ENCODE measurements at regions not wholly inside any gene's neighbourhood (a gene's known extent, or its start where the extent isn't known, plus 50 kb on each side); places are given as distances from the start of the nearest gene placed in this dataset.

DNA sequence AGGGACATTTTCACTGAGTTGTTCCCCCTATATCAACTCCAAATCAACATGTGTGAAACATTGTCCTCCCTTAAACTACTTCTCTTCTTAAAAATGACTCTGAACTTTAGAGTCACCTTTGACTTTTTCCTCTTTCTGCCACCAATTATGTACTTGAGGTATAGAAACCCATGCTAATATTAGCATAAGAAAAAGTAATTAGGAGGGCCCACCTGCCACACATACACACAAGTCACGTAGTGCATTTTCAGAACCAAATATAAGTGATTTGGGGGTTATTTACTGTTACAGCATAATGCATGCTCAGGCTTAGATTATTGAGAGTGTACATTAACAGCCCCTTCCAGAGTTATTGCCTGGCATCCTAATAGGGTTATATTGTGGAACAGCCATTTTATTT is 432.7 kb downstream of the ZIC3 start:
- H3K4me1 ChIP-seq, result no peaks in the 10 kb centered on the region
- no peaks in the 10 kb centered on the region for H3K27me3 ChIP-seq
- no peak for DNase-seq
- H3K4me3 ChIP-seq (ENCODE audit: low read depth, low read length), result no peak overlapping the region
- H3K9me3 ChIP-seq, result no peaks in the 10 kb centered on the region
- TF ChIP-seq, protein P1, sequence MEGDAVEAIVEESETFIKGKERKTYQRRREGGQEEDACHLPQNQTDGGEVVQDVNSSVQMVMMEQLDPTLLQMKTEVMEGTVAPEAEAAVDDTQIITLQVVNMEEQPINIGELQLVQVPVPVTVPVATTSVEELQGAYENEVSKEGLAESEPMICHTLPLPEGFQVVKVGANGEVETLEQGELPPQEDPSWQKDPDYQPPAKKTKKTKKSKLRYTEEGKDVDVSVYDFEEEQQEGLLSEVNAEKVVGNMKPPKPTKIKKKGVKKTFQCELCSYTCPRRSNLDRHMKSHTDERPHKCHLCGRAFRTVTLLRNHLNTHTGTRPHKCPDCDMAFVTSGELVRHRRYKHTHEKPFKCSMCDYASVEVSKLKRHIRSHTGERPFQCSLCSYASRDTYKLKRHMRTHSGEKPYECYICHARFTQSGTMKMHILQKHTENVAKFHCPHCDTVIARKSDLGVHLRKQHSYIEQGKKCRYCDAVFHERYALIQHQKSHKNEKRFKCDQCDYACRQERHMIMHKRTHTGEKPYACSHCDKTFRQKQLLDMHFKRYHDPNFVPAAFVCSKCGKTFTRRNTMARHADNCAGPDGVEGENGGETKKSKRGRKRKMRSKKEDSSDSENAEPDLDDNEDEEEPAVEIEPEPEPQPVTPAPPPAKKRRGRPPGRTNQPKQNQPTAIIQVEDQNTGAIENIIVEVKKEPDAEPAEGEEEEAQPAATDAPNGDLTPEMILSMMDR (IDR thresholded peaks at IDR 0.05; ENCODE audit: low read depth, low read length), result no peak
- no peaks in the 10 kb centered on the region for H3K36me3 ChIP-seq

DNA sequence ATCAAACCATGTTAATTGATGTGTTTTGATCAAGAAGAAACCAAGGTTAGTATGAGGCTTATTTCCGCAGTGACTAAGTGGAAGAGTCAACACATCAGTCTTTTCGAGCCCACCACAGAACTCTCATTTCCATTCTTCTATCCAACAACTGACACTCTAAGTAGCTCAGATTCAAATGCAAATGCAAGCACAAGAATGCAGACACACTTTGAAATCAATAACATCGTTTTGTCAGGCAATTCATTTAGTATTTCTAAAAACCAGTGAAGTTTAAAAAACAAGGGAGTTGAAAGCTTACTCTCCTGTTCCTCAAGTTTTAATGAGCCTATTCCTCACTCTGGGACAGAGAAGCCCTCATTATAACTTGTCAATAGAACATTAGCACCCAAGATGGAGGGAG is 433.1 kb downstream of the ZIC3 start:
- no peaks in the 10 kb centered on the region for H3K4me1 ChIP-seq
- no peaks in the 10 kb centered on the region for H3K27me3 ChIP-seq
- H3K9me3 ChIP-seq, result no peaks in the 10 kb centered on the region
- H3K4me3 ChIP-seq (ENCODE audit: low read depth, low read length), result no peak overlapping the region
- no peaks in the 10 kb centered on the region for H3K36me3 ChIP-seq
- no peak for DNase-seq
- TF ChIP-seq, protein P1 (IDR thresholded peaks at IDR 0.05; ENCODE audit: low read depth, low read length), result no peak

DNA sequence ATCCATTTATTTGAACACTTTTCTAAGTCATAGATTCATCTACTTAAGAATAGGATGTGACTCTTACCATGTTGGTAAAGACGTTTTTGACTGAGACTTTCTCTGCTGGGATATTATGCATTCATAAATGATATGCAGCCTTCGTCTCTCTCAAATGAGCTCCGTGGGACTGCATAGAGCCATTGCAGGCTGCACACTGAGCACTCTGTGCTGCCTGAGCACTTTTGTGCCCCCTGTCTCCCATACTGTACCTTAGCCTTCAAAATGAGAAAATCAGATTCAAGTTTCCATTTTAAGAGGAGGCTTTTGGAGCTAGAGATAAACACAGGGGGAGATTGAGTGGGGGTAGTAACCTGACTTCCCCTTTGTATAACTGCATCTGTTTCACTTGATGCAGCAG is 433.6 kb downstream of the ZIC3 start:
- Histone ChIP-seq H3K27me3 (no peaks in the 10 kb centered on the region), H3K4me1 (no peaks in the 10 kb centered on the region), H3K36me3 (no peaks in the 10 kb centered on the region), H3K4me3 (ENCODE audit: low read depth, low read length) (no peak overlapping the region), H3K9me3 (no peaks in the 10 kb centered on the region)
- no peak for DNase-seq
- TF ChIP-seq, protein P1 (IDR thresholded peaks at IDR 0.05; ENCODE audit: low read depth, low read length), result no peak

DNA sequence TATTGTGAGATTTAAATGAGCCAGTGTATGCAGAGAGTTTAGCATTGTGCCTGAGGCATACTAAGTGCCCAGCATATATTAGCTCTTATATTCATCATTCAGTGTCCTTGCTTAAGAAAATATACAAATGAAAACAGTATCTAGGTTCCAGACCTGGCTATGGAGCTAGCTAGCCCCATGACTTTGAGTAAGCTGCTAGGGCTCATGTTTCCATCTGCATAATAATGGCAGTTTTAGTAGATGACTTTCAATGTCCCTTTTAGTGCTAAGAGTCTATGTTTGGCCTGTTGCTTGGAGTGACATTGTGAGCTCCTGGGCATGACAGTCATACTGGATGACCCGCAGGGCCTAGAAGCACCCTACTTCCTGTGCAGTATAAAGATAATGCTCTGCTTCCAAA is 435.3 kb downstream of the ZIC3 start:
- no peaks in the 10 kb centered on the region for H3K9me3 ChIP-seq

DNA sequence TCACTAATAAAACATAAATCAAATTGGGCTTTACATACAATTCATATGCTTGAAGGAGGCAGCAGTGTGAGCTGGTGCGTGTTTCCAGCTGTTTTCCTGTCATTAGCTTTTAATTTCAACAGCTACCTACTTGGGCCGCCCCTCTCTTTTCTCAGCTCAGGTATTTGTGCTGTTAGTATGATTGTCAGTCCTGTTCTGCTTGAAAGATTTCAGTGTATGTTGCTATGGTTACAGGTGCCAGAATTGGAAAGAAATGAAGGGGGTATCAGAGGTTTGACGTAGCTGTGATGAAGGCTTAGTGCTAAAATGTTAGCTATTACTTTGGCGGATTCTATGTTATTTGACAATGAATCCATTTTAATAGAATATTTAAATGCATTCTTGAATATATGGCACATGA is 440.3 kb downstream of the ZIC3 start:
- TF ChIP-seq, protein P1 (IDR thresholded peaks at IDR 0.05; ENCODE audit: low read depth, low read length), result no peak
- no peak for DNase-seq
- Histone ChIP-seq H3K4me1 (no peaks in the 10 kb centered on the region), H3K9me3 (no peaks in the 10 kb centered on the region), H3K4me3 (ENCODE audit: low read depth, low read length) (no peak overlapping the region), H3K27me3 (no peaks in the 10 kb centered on the region), H3K36me3 (no peaks in the 10 kb centered on the region)

More for the DNA sequence above, 435.3 kb downstream of the ZIC3 start:
- Histone ChIP-seq H3K4me3 (ENCODE audit: low read depth, low read length) (no peak overlapping the region), H3K36me3 (no peaks in the 10 kb centered on the region), H3K4me1 (no peaks in the 10 kb centered on the region), H3K27me3 (no peaks in the 10 kb centered on the region)
- DNase-seq, result no peak
- TF ChIP-seq, protein P1 (IDR thresholded peaks at IDR 0.05; ENCODE audit: low read depth, low read length), result no peak

DNA sequence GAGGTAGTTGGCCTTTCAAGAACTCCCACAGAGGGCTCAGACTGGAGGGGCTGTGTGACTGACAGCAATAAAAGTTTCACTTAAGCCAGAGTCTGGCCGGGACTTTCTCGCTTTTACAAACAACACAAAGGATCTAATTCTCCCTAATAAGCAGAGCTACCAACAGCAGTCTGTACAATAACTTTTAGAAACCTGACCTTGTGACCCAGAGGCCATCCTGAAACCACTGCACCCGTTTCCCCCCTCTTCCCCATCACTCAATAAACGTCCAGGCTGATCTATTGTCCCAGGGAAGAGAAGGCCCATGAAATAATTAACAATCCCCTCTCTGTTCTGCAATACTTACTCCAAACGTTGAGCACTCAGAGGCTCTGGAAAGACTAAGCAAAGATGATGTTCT is 442.4 kb downstream of the ZIC3 start:
- no peaks in the 10 kb centered on the region for H3K36me3 ChIP-seq
- no peaks in the 10 kb centered on the region for H3K27me3 ChIP-seq
- H3K4me1 ChIP-seq, result no peaks in the 10 kb centered on the region
- H3K9me3 ChIP-seq, result no peaks in the 10 kb centered on the region
- DNase-seq, result no peak
- TF ChIP-seq, protein P1 (IDR thresholded peaks at IDR 0.05; ENCODE audit: low read depth, low read length), result no peak
- no peak overlapping the region for H3K4me3 ChIP-seq (ENCODE audit: low read depth, low read length)
